CD14-positive monocyte (primary cell): ENCODE measurements at regions not wholly inside any gene's neighbourhood (a gene's known extent, or its start where the extent isn't known, plus 50 kb on each side); places are given as distances from the start of the nearest gene placed in this dataset.

Experiments
- DNase-seq, 3 donors: peaks; one replicate each; pipeline ENCODE4 v3.0.0-alpha.2; 2011 to 2022
- H2AFZ ChIP-seq: 2 replicates; pipeline ENCODE4 v1.6.0; 2012; ENCODE audit warnings: mild to moderate bottlenecking, low read depth, low read length, inconsistent platforms; ENCODE audit not compliant: insufficient read depth, poor library complexity, severe bottlenecking
- H3K27ac ChIP-seq, 2 donors: 1 replicate in 1 of 2; 2 replicates in 1 of 2; pipeline ENCODE4 v1.5.1; 2012 to 2013; ENCODE audit warnings: low read length in 2 of 2, control low read depth in 1 of 2, inconsistent platforms in 1 of 2, low read depth in 1 of 2, mild to moderate bottlenecking in 1 of 2
- H3K27me3 ChIP-seq, 2 donors: one replicate each; pipeline versions ENCODE4 v1.6.0 to v1.6.1; 2011 to 2013; ENCODE audit warnings: low read length in 2 of 2; ENCODE audit not compliant: control insufficient read depth in 2 of 2, insufficient read depth in 2 of 2
- H3K36me3 ChIP-seq, 2 donors: replicated peaks in 1 of 2; 1 replicate in 1 of 2; 2 replicates in 1 of 2; pipeline versions ENCODE4 v1.5.1 to v1.6.1; 2012 to 2013; ENCODE audit warnings: low read length in 2 of 2, control low read depth in 1 of 2, inconsistent platforms in 1 of 2, mild to moderate bottlenecking in 1 of 2; ENCODE audit not compliant: insufficient read depth in 2 of 2, control insufficient read depth in 1 of 2
- H3K4me1 ChIP-seq, 2 donors: 1 replicate in 1 of 2; 2 replicates in 1 of 2; pipeline versions ENCODE4 v1.5.1 to v1.6.1; 2012 to 2013; ENCODE audit warnings: low read length in 2 of 2, control low read depth in 1 of 2, inconsistent platforms in 1 of 2, mild to moderate bottlenecking in 1 of 2, moderate library complexity in 1 of 2; ENCODE audit not compliant: insufficient read depth in 2 of 2, control insufficient read depth in 1 of 2
- H3K4me2 ChIP-seq: replicated peaks from 2 replicates; pipeline ENCODE3; 2012; ENCODE audit warnings: low read length, moderate library complexity, mild to moderate bottlenecking; ENCODE audit not compliant: poor library complexity, severe bottlenecking; ENCODE audit errors: extremely low read depth
- H3K4me3 ChIP-seq, 3 experiments: fragments of 200-600 bp in 1 of 3; sonication (generic) in 1 of 3; replicated peaks in 1 of 3; 1 replicate in 2 of 3; 2 replicates in 1 of 3; pipeline ENCODE4 v1.5.1; 2011 to 2013; ENCODE audit warnings: low read length in 3 of 3, mild to moderate bottlenecking in 3 of 3, control low read depth in 2 of 3, low read depth in 2 of 3, inconsistent platforms in 1 of 3, moderate library complexity in 1 of 3
- H3K79me2 ChIP-seq: 2 replicates; pipeline ENCODE4 v1.6.0; 2012; ENCODE audit warnings: mild to moderate bottlenecking, control low read depth, inconsistent platforms, low read length, moderate library complexity; ENCODE audit not compliant: insufficient read depth
- H3K9ac ChIP-seq: 2 replicates; pipeline ENCODE4 v1.6.0; 2017; ENCODE audit warnings: low read length, mild to moderate bottlenecking; ENCODE audit not compliant: insufficient read depth, poor library complexity, severe bottlenecking
- H3K9me3 ChIP-seq, 2 donors: replicated peaks in 1 of 2; 1 replicate in 1 of 2; 2 replicates in 1 of 2; pipeline versions ENCODE4 v1.5.1 to v1.6.1; 2012 to 2013; ENCODE audit warnings: low read length in 2 of 2, control low read depth in 1 of 2; ENCODE audit not compliant: control insufficient read depth in 1 of 2, insufficient read depth in 1 of 2
- H4K20me1 ChIP-seq: 2 replicates; pipeline ENCODE4 v1.6.0; 2012; ENCODE audit warnings: mild to moderate bottlenecking, low read length, control low read depth, moderate library complexity; ENCODE audit not compliant: insufficient read depth
- H3K27ac Mint-ChIP-seq, 7 donors: one replicate each; pipeline ENCODE4 v1.8.0; 2020; ENCODE audit warnings: mild to moderate bottlenecking in 7 of 7, mixed read lengths in 7 of 7, moderate library complexity in 6 of 7, inconsistent platforms in 2 of 7
- H3K27me3 Mint-ChIP-seq, 3 donors: one replicate each; pipeline ENCODE4 v1.8.0; 2021 to 2022; ENCODE audit warnings: low read depth in 3 of 3, mild to moderate bottlenecking in 3 of 3, mixed read lengths in 3 of 3, moderate library complexity in 3 of 3, inconsistent platforms in 1 of 3
- H3K36me3 Mint-ChIP-seq, 2 donors: one replicate each; pipeline ENCODE4 v1.8.0; 2020; ENCODE audit warnings: mixed read lengths in 2 of 2, inconsistent platforms in 1 of 2, mild to moderate bottlenecking in 1 of 2
- H3K4me1 Mint-ChIP-seq: one replicate; pipeline ENCODE4 v1.8.0; 2020; ENCODE audit warnings: mild to moderate bottlenecking, mixed read lengths
- H3K4me3 Mint-ChIP-seq, 2 donors: one replicate each; pipeline ENCODE4 v1.8.0; 2020; ENCODE audit warnings: mild to moderate bottlenecking in 2 of 2, mixed read lengths in 2 of 2, moderate library complexity in 1 of 2
- H3K9me3 Mint-ChIP-seq, 7 donors: one replicate each; pipeline ENCODE4 v1.8.0; 2020 to 2022; ENCODE audit warnings: mixed read lengths in 7 of 7, mild to moderate bottlenecking in 6 of 7, moderate library complexity in 6 of 7, inconsistent platforms in 2 of 7
- CTCF ChIP-seq: fragments of 200-600 bp; IDR thresholded peaks from one replicate; pipeline ENCODE4 v1.8.0; 2022; ENCODE audit warnings: antibody characterized with exemption, mild to moderate bottlenecking
- WGBS: methylation state at CpG from one replicate; pipeline ENCODE4 v1.1.5; 2013; ENCODE audit warnings: missing lambda C conversion rate; ENCODE audit not compliant: insufficient coverage; 5-methylcytosine and 5-hydroxymethylcytosine counted together
- intact Hi-C, 2 donors: fragments of 100-400 bp; cut with micrococcal nuclease; formaldehyde crosslinking; loops; one replicate each; pipeline versions ENCODE4 v1.15.0 to v1.15.1; 2023

- Histone ChIP-seq H3K9me3 (no peaks in the 10 kb centered on the region), H4K20me1 (no peaks in the 10 kb centered on the region), H3K4me2 (no peak overlapping the region), H3K79me2 (no peaks in the 10 kb centered on the region), H3K9ac (no peak overlapping the region), H3K4me1 (no peaks in the 10 kb centered on the region), H2AFZ (no peak overlapping the region), H3K36me3 (no peaks in the 10 kb centered on the region), H3K4me3 (no peak overlapping the region), H3K27ac (no peak overlapping the region), H3K27me3 (no peaks in the 10 kb centered on the region)
- H3K36me3 Mint-ChIP-seq = no peaks in the 10 kb centered on the region
- no peak for DNase-seq
- H3K27ac Mint-ChIP-seq = peak overlapping the region in 1 of 7 donors; percentile 58
- H3K9me3 Mint-ChIP-seq = no peaks in the 10 kb centered on the region
- H3K4me3 Mint-ChIP-seq = no peak overlapping the region
- H3K4me1 Mint-ChIP-seq = peaks cover 2% of the 10 kb centered on the region
- WGBS = 67% methylated on average over 1 of the region's 3 CpGs
- TF ChIP-seq CTCF = no peak
- H3K27me3 Mint-ChIP-seq = peaks cover 0 to 2% (median 2%) of the 10 kb centered on the region in 3 donors
- intact Hi-C loops = no loop called here
Observed at GRCh38 chr5:111676926-111677415, 80.0 kb downstream of the NREP start.

GRCh38 chr5:111676466-111676865 is 80.5 kb downstream of the NREP start:
- H3K4me2 ChIP-seq = no peak overlapping the region

More at GRCh38 chr5:111676466-111676865, 80.5 kb downstream of the NREP start:
- Histone ChIP-seq H3K4me3 (no peak overlapping the region), H4K20me1 (no peaks in the 10 kb centered on the region), H3K27me3 (no peaks in the 10 kb centered on the region), H3K4me1 (no peaks in the 10 kb centered on the region), H3K79me2 (no peaks in the 10 kb centered on the region), H3K36me3 (no peaks in the 10 kb centered on the region), H3K9me3 (no peaks in the 10 kb centered on the region), H3K9ac (no peak overlapping the region), H3K27ac (no peak overlapping the region), H2AFZ (no peak overlapping the region)
- no peaks in the 10 kb centered on the region for H3K9me3 Mint-ChIP-seq
- peaks cover 0 to 2% (median under 1%) of the 10 kb centered on the region in 3 donors for H3K27me3 Mint-ChIP-seq
- WGBS = 100% methylated on average over 1 of the region's 1 CpG
- H3K27ac Mint-ChIP-seq = no peak overlapping the region
- intact Hi-C loops = no loop called here
- peaks cover 2% of the 10 kb centered on the region for H3K4me1 Mint-ChIP-seq
- no peak for TF ChIP-seq CTCF
- no peak overlapping the region for H3K4me3 Mint-ChIP-seq
- H3K36me3 Mint-ChIP-seq = no peaks in the 10 kb centered on the region
- DNase-seq = no peak
